Thyroid gland (tissue), 4 donors: ENCODE measurements at regions not wholly inside any gene's neighbourhood (a gene's known extent, or its start where the extent isn't known, plus 50 kb on each side); places are given as distances from the start of the nearest gene placed in this dataset.

Experiments used
- POLR2A ChIP-seq, 2 donors: fragments of 450-650 bp; IDR thresholded peaks; one replicate each; pipeline ENCODE4 v1.6.1; 2017; ENCODE audit warnings: antibody characterized with exemption in 2 of 2, mild to moderate bottlenecking in 2 of 2, moderate library complexity in 1 of 2
- TF ChIP-seq, protein P1 (sequence below), 6 experiments: fragments of 200-600 bp in 3 of 6; fragments of 450-650 bp in 3 of 6; sonication (generic) in 3 of 6; IDR thresholded peaks; one replicate each; pipeline ENCODE4 v1.5.1; 2016 to 2019; ENCODE audit warnings: antibody characterized with exemption in 6 of 6, mild to moderate bottlenecking in 2 of 6, inconsistent platforms in 1 of 6, moderate library complexity in 1 of 6

DNA sequence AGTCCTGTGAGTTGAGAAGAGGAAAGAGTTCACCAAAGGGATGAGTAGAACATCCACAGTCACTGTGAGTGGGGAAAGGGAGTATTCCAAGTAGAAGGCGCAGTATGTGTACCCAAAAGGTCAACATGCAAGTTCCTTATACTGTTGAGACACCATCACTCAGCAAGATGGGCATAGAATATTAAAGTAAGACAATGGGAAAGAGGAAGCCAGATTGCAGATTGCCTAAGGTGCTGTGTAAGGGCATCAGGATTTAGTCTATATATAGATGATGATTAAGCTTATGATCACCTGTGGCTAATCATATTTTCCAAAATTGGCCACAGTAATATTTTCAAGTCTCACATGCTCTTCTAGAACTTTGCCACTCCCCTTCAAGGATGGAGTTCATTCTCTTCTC, 120.1 kb upstream of the CAMK1G start:
- TF ChIP-seq, protein P1, sequence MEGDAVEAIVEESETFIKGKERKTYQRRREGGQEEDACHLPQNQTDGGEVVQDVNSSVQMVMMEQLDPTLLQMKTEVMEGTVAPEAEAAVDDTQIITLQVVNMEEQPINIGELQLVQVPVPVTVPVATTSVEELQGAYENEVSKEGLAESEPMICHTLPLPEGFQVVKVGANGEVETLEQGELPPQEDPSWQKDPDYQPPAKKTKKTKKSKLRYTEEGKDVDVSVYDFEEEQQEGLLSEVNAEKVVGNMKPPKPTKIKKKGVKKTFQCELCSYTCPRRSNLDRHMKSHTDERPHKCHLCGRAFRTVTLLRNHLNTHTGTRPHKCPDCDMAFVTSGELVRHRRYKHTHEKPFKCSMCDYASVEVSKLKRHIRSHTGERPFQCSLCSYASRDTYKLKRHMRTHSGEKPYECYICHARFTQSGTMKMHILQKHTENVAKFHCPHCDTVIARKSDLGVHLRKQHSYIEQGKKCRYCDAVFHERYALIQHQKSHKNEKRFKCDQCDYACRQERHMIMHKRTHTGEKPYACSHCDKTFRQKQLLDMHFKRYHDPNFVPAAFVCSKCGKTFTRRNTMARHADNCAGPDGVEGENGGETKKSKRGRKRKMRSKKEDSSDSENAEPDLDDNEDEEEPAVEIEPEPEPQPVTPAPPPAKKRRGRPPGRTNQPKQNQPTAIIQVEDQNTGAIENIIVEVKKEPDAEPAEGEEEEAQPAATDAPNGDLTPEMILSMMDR (IDR thresholded peaks at IDR 0.05), result no peak
- TF ChIP-seq POLR2A (IDR thresholded peaks at IDR 0.05), result no peak
